ENCODE measurements at regions not wholly inside any gene's neighbourhood (a gene's known extent, or its start where the extent isn't known, plus 50 kb on each side); places are given as distances from the start of the nearest gene placed in this dataset.

DNA sequence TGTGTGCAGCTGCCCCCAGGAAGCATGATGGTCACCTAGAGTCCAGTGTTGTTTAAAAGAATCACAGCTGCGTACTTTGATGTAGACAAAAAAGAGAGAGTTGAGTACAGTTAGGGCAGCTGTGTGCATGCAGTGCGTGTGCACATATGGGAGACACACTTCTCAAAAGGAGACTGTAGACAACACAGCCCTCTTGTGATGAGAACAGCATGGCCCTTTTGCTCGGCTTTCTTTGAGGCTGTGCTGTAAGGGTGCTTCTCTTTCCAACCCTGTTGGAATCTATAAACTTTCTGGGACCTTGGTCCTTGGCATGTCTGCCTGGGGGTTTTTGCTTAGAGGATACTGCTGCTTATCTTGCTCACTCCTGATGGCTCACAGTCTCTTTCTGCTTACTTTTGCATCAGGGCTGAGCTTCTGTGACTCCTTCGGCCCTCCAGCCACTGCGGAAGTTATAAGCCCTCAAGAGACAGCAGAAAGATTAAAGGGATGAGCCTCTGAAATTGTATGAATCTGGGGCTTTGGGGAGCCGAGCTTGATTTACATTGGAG is 102.9 kb downstream of the DYRK2 start:
- H3K27me3 Mint-ChIP-seq: peaks cover 7% of the 10 kb centered on the region
- no peaks in the 10 kb centered on the region for H3K36me3 Mint-ChIP-seq
- no peak overlapping the region for H3K4me3 Mint-ChIP-seq
- H3K9me3 Mint-ChIP-seq: peaks cover 0 to 4% (median 0%) of the 10 kb centered on the region in 7 donors
- no peak overlapping the region for H3K4me3 ChIP-seq (ENCODE audit: low read depth, low read length)
- ATAC-seq (ENCODE audit: low read depth in 2 of 2) (no peak), DNase-seq (no peak)
- no peaks in the 10 kb centered on the region for H3K9me3 ChIP-seq (ENCODE audit: control insufficient read depth in 2 of 2, low read length in 2 of 2)
- H3K36me3 ChIP-seq (ENCODE audit: control insufficient read depth, insufficient read depth, low read length): no peaks in the 10 kb centered on the region
- H3K4me1 ChIP-seq (ENCODE audit: control insufficient read depth, insufficient read depth, low read length, poor library complexity, severe bottlenecking): no peaks in the 10 kb centered on the region
- peaks cover 0 to 2% (median 0%) of the 10 kb centered on the region in 4 donors for H3K4me1 Mint-ChIP-seq
- H3K27me3 ChIP-seq (ENCODE audit: control insufficient read depth, insufficient read depth, low read length): peaks cover 5% of the 10 kb centered on the region
- H3K27ac ChIP-seq (ENCODE audit: insufficient read depth, low read length, poor library complexity, severe bottlenecking): no peak overlapping the region
- no peak overlapping the region for H3K27ac Mint-ChIP-seq

DNA sequence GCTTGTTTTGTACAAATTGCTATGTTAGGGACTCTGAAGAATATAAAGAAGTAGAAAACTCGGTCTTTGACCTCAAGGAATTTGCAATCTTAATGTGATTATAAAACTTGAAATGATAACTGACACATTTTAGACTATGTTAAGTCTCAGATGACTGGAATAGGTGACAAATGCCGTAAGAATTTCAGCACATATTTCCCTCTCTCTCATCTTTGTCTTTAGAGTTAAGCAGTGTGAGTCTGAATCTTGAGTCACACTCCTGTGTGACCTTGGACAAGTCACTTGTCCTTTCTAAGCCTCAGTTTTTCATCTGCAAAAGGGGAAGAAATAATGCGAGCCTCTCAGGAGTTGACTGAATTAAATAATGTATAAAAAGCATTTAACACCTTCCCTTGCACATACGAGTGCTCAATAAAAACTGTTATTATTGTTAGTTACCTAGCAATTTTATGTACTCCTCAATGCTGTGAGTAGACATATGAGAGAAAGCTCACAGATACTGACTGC is 103.7 kb downstream of the DYRK2 start:
- no peak for DNase-seq
- Mint-ChIP-seq H3K4me1 (peaks cover 0 to 2% (median 0%) of the 10 kb centered on the region in 4 donors), H3K36me3 (no peaks in the 10 kb centered on the region), H3K4me3 (no peak overlapping the region), H3K9me3 (peaks cover 0 to 4% (median 0%) of the 10 kb centered on the region in 7 donors), H3K27me3 (peaks cover 7% of the 10 kb centered on the region), H3K27ac (no peak overlapping the region)
- H3K27ac ChIP-seq (ENCODE audit: insufficient read depth, low read length, poor library complexity, severe bottlenecking): no peak overlapping the region
- no peaks in the 10 kb centered on the region for H3K4me1 ChIP-seq (ENCODE audit: control insufficient read depth, insufficient read depth, low read length, poor library complexity, severe bottlenecking)
- no peak overlapping the region for H3K4me3 ChIP-seq (ENCODE audit: low read depth, low read length)
- no peaks in the 10 kb centered on the region for H3K9me3 ChIP-seq (ENCODE audit: control insufficient read depth in 2 of 2, low read length in 2 of 2)
- no peak for ATAC-seq (ENCODE audit: low read depth in 2 of 2)
- H3K27me3 ChIP-seq (ENCODE audit: control insufficient read depth, insufficient read depth, low read length): peaks cover 5% of the 10 kb centered on the region
- no peaks in the 10 kb centered on the region for H3K36me3 ChIP-seq (ENCODE audit: control insufficient read depth, insufficient read depth, low read length)

DNA sequence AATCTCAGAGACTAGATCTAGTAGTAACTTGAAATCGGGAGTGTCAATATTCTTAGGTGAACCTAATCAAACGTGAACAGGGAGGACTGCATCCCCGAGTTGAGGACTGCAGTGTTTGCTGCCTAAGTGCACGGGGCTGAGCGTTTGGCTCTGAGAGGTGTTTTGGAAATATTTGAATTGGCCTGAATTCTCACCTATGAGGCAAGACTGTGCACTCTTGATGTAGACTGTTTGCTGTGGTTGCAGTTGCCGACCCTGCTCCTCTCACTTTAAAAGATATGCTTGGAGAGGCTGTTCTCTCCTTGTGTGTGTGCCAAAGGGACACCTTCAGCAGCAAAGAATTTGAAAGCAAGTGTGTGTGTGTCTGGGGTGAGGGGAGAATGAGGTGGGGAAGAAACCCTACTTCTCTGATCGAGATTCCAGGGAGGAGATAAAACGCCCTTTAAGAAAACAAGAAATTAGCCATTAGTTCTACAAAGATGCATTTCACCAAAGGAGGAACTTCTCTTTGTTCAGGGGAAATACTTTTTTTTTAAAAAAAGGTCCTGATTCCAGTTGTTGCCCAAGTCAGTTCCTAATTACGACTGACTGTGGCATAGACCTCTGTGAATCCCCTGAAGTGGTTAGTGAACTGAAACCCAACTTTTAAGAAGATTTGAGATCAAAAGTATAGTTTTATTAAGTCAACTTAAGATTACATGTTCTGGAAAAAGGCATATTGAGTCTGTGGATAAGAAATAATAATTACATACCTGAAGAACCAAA is 106.6 kb downstream of the DYRK2 start:
- Mint-ChIP-seq H3K27ac (no peak overlapping the region), H3K36me3 (no peaks in the 10 kb centered on the region), H3K4me1 (no peaks in the 10 kb centered on the region), H3K9me3 (peaks cover 0 to 4% (median 0%) of the 10 kb centered on the region in 7 donors), H3K27me3 (peaks cover 7% of the 10 kb centered on the region), H3K4me3 (no peak overlapping the region)
- no peaks in the 10 kb centered on the region for H3K36me3 ChIP-seq (ENCODE audit: control insufficient read depth, insufficient read depth, low read length)
- H3K4me1 ChIP-seq (ENCODE audit: control insufficient read depth, insufficient read depth, low read length, poor library complexity, severe bottlenecking): no peaks in the 10 kb centered on the region
- ATAC-seq (ENCODE audit: low read depth in 2 of 2) (no peak), DNase-seq (no peak)
- no peaks in the 10 kb centered on the region for H3K9me3 ChIP-seq (ENCODE audit: control insufficient read depth in 2 of 2, low read length in 2 of 2)
- H3K4me3 ChIP-seq (ENCODE audit: low read depth, low read length): no peak overlapping the region
- no peak overlapping the region for H3K27ac ChIP-seq (ENCODE audit: insufficient read depth, low read length, poor library complexity, severe bottlenecking)
- peaks cover 2% of the 10 kb centered on the region for H3K27me3 ChIP-seq (ENCODE audit: control insufficient read depth, insufficient read depth, low read length)

DNA sequence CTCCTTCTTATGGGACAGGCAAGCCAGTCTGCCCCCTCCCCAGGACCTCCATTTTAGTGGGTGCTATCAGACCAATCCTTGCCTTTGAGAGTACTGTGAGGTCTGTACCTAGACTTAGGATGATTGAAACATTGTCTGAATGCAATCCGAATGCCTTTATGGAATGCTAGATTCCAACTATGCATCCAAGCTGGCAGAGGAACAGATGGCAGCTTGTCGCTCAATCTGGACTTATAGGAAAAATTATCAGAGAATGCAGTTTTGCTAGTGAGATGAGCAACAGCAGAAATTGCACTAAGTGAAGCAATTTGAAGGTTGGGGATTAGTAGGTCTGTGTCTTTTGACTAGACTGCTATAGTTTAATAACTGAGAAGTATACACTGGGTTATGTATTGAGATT is 109.1 kb downstream of the DYRK2 start:
- Mint-ChIP-seq H3K27ac (no peak overlapping the region), H3K36me3 (no peaks in the 10 kb centered on the region), H3K4me3 (no peak overlapping the region), H3K4me1 (no peaks in the 10 kb centered on the region), H3K27me3 (peaks cover 7% of the 10 kb centered on the region), H3K9me3 (no peaks in the 10 kb centered on the region)
- no peak overlapping the region for H3K27ac ChIP-seq (ENCODE audit: insufficient read depth, low read length, poor library complexity, severe bottlenecking)
- no peak for ATAC-seq (ENCODE audit: low read depth in 2 of 2)
- peaks cover 2% of the 10 kb centered on the region for H3K27me3 ChIP-seq (ENCODE audit: control insufficient read depth, insufficient read depth, low read length)
- H3K4me1 ChIP-seq (ENCODE audit: control insufficient read depth, insufficient read depth, low read length, poor library complexity, severe bottlenecking): no peaks in the 10 kb centered on the region
- DNase-seq: no peak
- no peaks in the 10 kb centered on the region for H3K36me3 ChIP-seq (ENCODE audit: control insufficient read depth, insufficient read depth, low read length)
- no peak overlapping the region for H3K4me3 ChIP-seq (ENCODE audit: low read depth, low read length)
- H3K9me3 ChIP-seq (ENCODE audit: control insufficient read depth in 2 of 2, low read length in 2 of 2): no peaks in the 10 kb centered on the region

DNA sequence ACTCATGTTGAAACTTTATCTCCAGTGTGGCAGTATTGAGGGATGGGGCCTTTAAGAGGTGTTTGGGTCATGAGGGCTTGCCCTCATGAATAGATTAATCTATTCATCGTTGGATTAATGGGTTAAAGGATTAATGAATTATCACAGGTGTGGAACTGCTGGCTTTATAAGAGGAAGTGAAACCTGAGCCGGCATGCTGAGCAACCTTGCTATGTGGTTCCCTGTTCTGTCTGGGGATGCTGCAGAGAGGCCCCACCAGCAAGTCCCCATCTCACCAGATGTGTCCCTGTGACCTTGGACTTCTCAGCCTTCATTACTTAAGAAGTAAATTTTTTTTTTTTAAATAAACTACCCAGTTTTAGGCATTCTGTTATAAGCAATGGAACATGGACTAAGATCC is 109.6 kb downstream of the DYRK2 start:
- no peaks in the 10 kb centered on the region for H3K9me3 ChIP-seq (ENCODE audit: control insufficient read depth in 2 of 2, low read length in 2 of 2)
- Mint-ChIP-seq H3K27ac (no peak overlapping the region), H3K27me3 (peaks cover 7% of the 10 kb centered on the region), H3K4me1 (no peaks in the 10 kb centered on the region), H3K36me3 (no peaks in the 10 kb centered on the region), H3K4me3 (no peak overlapping the region), H3K9me3 (no peaks in the 10 kb centered on the region)
- no peaks in the 10 kb centered on the region for H3K36me3 ChIP-seq (ENCODE audit: control insufficient read depth, insufficient read depth, low read length)
- H3K4me1 ChIP-seq (ENCODE audit: control insufficient read depth, insufficient read depth, low read length, poor library complexity, severe bottlenecking): no peaks in the 10 kb centered on the region
- no peak overlapping the region for H3K4me3 ChIP-seq (ENCODE audit: low read depth, low read length)
- DNase-seq (no peak), ATAC-seq (ENCODE audit: low read depth in 2 of 2) (no peak)
- peaks cover 2% of the 10 kb centered on the region for H3K27me3 ChIP-seq (ENCODE audit: control insufficient read depth, insufficient read depth, low read length)
- no peak overlapping the region for H3K27ac ChIP-seq (ENCODE audit: insufficient read depth, low read length, poor library complexity, severe bottlenecking)

DNA sequence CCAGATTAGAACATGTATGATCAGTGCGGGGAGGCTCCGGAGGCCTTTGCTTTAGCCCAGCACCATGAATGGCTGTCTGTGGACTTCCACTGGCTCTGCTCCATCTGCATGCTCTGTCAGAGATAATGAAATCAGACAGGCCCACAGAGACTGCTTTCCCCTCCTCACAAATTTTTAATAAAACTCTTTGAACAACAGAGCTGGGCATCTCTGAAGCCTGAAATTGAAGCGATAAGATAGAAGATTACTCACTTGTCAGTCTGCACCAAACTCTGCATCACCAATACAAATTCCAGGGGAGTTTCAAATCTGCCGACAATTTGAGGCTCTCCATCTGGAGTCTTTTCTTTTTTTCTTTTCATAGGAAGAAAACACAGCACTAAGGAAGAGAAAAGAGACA is 110.0 kb downstream of the DYRK2 start:
- no peaks in the 10 kb centered on the region for H3K36me3 ChIP-seq (ENCODE audit: control insufficient read depth, insufficient read depth, low read length)
- DNase-seq: no peak
- no peaks in the 10 kb centered on the region for H3K4me1 ChIP-seq (ENCODE audit: control insufficient read depth, insufficient read depth, low read length, poor library complexity, severe bottlenecking)
- no peak overlapping the region for H3K4me3 ChIP-seq (ENCODE audit: low read depth, low read length)
- Mint-ChIP-seq H3K4me3 (no peak overlapping the region), H3K27me3 (peaks cover 7% of the 10 kb centered on the region), H3K27ac (no peak overlapping the region), H3K4me1 (no peaks in the 10 kb centered on the region), H3K9me3 (peaks cover 0 to 1% (median 0%) of the 10 kb centered on the region in 7 donors), H3K36me3 (no peaks in the 10 kb centered on the region)
- peaks cover 2% of the 10 kb centered on the region for H3K27me3 ChIP-seq (ENCODE audit: control insufficient read depth, insufficient read depth, low read length)
- H3K27ac ChIP-seq (ENCODE audit: insufficient read depth, low read length, poor library complexity, severe bottlenecking): no peak overlapping the region
- no peaks in the 10 kb centered on the region for H3K9me3 ChIP-seq (ENCODE audit: control insufficient read depth in 2 of 2, low read length in 2 of 2)
- ATAC-seq (ENCODE audit: low read depth in 2 of 2): no peak

DNA sequence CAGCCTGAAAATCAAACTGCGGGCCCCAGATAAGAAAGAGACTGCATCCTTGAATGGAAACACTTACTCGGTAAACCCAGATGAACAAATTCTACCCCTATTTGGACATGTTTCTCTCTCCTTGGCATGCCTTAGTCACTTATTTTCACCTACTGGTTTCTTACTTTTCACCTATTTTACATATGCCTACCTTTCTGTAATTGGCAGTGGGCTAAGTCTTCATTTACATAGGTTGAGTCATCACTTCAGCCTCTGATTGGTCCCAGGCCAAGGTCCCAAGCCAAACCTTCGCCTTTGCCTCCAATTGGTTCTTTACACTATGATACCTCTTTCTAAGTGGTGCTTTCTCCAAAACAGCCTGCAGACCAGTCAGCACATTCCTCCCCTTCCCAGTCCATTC is 111.3 kb downstream of the DYRK2 start:
- Mint-ChIP-seq H3K9me3 (peaks cover 0 to 2% (median 0%) of the 10 kb centered on the region in 7 donors), H3K4me3 (no peak overlapping the region), H3K27me3 (peaks cover 5% of the 10 kb centered on the region)

More for the DNA sequence above, 111.3 kb downstream of the DYRK2 start:
- Mint-ChIP-seq H3K27ac (no peak overlapping the region), H3K4me1 (no peaks in the 10 kb centered on the region), H3K36me3 (no peaks in the 10 kb centered on the region)
- DNase-seq: no peak
- H3K9me3 ChIP-seq (ENCODE audit: control insufficient read depth in 2 of 2, low read length in 2 of 2): no peaks in the 10 kb centered on the region
- H3K4me3 ChIP-seq (ENCODE audit: low read depth, low read length): no peak overlapping the region
- ATAC-seq (ENCODE audit: low read depth in 2 of 2): no peak
- H3K27ac ChIP-seq (ENCODE audit: insufficient read depth, low read length, poor library complexity, severe bottlenecking): no peak overlapping the region
- no peaks in the 10 kb centered on the region for H3K36me3 ChIP-seq (ENCODE audit: control insufficient read depth, insufficient read depth, low read length)
- H3K27me3 ChIP-seq (ENCODE audit: control insufficient read depth, insufficient read depth, low read length): peaks cover 2% of the 10 kb centered on the region
- H3K4me1 ChIP-seq (ENCODE audit: control insufficient read depth, insufficient read depth, low read length, poor library complexity, severe bottlenecking): no peaks in the 10 kb centered on the region

Data from CD4-positive, CD25-positive, alpha-beta regulatory T cell (primary cell).